ENCODE measurements at regions not wholly inside any gene's neighbourhood (a gene's known extent, or its start where the extent isn't known, plus 50 kb on each side); places are given as distances from the start of the nearest gene placed in this dataset.

- no peak for TF ChIP-seq CTCF (conservative IDR thresholded peaks at IDR 0.05; ENCODE audit: low read depth in 2 of 2)
- no peak for TF ChIP-seq POLR2AphosphoS5 (IDR thresholded peaks at IDR 0.05; ENCODE audit: low read depth)
- no peak for TF ChIP-seq EZH2phosphoT487 (IDR thresholded peaks at IDR 0.05; ENCODE audit: unreplicated experiment)
- no peak for TF ChIP-seq EZH2 (IDR thresholded peaks at IDR 0.05; ENCODE audit: low read depth, unreplicated experiment)
- no peak for TF ChIP-seq CREB1 (CRISPR knock-in tag; IDR thresholded peaks at IDR 0.05; ENCODE audit: low read depth)
- no peak for TF ChIP-seq ZNF331 (CRISPR knock-in tag; IDR thresholded peaks at IDR 0.05; ENCODE audit: low read depth)
- TF ChIP-seq REST (IDR thresholded peaks at IDR 0.05; ENCODE audit: unreplicated experiment), result no peak
- TF ChIP-seq JUNB (IDR thresholded peaks at IDR 0.05; ENCODE audit: unreplicated experiment), result no peak
Observed at GRCh38 chrX:114272096-114272686, 311.7 kb upstream of the HTR2C start.

Data from GM23338 (cell line).